Activated B cell treated with CpG ODN at 0.5 μM for 24 hours (primary cell): ENCODE measurements at regions not wholly inside any gene's neighbourhood (a gene's known extent, or its start where the extent isn't known, plus 50 kb on each side); places are given as distances from the start of the nearest gene placed in this dataset.

Source experiments
- ATAC-seq: fragments of 200-7000 bp; cut with Tn5 transposase; one replicate; pipeline ENCODE4 v1.10.0; 2021; ENCODE audit warnings: low read depth, mild to moderate bottlenecking, moderate library complexity
- CTCF ChIA-PET: fragments of 350-600 bp; sonication (Branson Sonifier 250); formaldehyde crosslinking; loops from one replicate; lab custom pipeline; 2021; ENCODE audit warnings: antibody characterized with exemption; lab: Charles Lee
- POLR2A ChIA-PET: fragments of 350-600 bp; sonication (Branson Sonifier 250); formaldehyde crosslinking; loops from one replicate; lab custom pipeline; 2021; ENCODE audit warnings: antibody characterized with exemption; lab: Charles Lee
- DNase-seq: peaks from one replicate; pipeline ENCODE4 v3.0.0; 2022
- H3K27ac Mint-ChIP-seq: one replicate; pipeline ENCODE4 v1.8.0; 2020; ENCODE audit warnings: mixed read lengths
- H3K27me3 Mint-ChIP-seq: one replicate; pipeline ENCODE4 v1.8.0; 2021; ENCODE audit warnings: mixed read lengths
- H3K36me3 Mint-ChIP-seq: one replicate; pipeline ENCODE4 v1.8.0; 2021; ENCODE audit warnings: low read depth, mixed read lengths
- H3K4me1 Mint-ChIP-seq: one replicate; pipeline ENCODE4 v1.8.0; 2021; ENCODE audit warnings: mixed read lengths
- H3K4me3 Mint-ChIP-seq: one replicate; pipeline ENCODE4 v1.8.0; 2020; ENCODE audit warnings: mild to moderate bottlenecking, mixed read lengths
- H3K9me3 Mint-ChIP-seq: one replicate; pipeline ENCODE4 v1.8.0; 2020; ENCODE audit warnings: mixed read lengths
- CTCF ChIP-seq: fragments of 200-600 bp; IDR thresholded peaks from one replicate; pipeline ENCODE4 v1.8.0; 2022; ENCODE audit warnings: antibody characterized with exemption, mild to moderate bottlenecking
- intact Hi-C: fragments of 100-400 bp; cut with micrococcal nuclease; formaldehyde crosslinking; loops from one replicate; pipeline ENCODE4 v1.15.1; 2024

GRCh38 chr4:148514041-148514440 is 71.8 kb upstream of the NR3C2 start:
- Mint-ChIP-seq H3K4me1 (no peaks in the 10 kb centered on the region), H3K9me3 (peaks cover 13% of the 10 kb centered on the region), H3K27me3 (no peaks in the 10 kb centered on the region), H3K36me3 (no peaks in the 10 kb centered on the region), H3K4me3 (no peak overlapping the region), H3K27ac (no peak overlapping the region)
- ATAC-seq (no peak), DNase-seq (no peak)
- intact Hi-C loops: no loop called here
- POLR2A ChIA-PET: no interaction called here
- no peak for TF ChIP-seq CTCF
- CTCF ChIA-PET: no interaction called here

- H3K4me3 Mint-ChIP-seq: no peak overlapping the region
- no peak for TF ChIP-seq CTCF
- H3K9me3 Mint-ChIP-seq: no peaks in the 10 kb centered on the region
- H3K36me3 Mint-ChIP-seq: no peaks in the 10 kb centered on the region
- H3K27ac Mint-ChIP-seq: no peak overlapping the region
- CTCF ChIA-PET: no interaction called here
- DNase-seq (no peak), ATAC-seq (no peak)
- no peaks in the 10 kb centered on the region for H3K27me3 Mint-ChIP-seq
- no peaks in the 10 kb centered on the region for H3K4me1 Mint-ChIP-seq
- intact Hi-C loops: no loop called here
- POLR2A ChIA-PET: no interaction called here
Measured at GRCh38 chr4:148510211-148510610, 68.0 kb upstream of the NR3C2 start.

GRCh38 chr4:148503681-148504080 is 61.5 kb upstream of the NR3C2 start:
- ChIA-PET CTCF (no interaction called here), POLR2A (no interaction called here)
- Mint-ChIP-seq H3K4me1 (no peaks in the 10 kb centered on the region), H3K36me3 (no peaks in the 10 kb centered on the region), H3K27me3 (no peaks in the 10 kb centered on the region), H3K4me3 (no peak overlapping the region), H3K27ac (no peak overlapping the region), H3K9me3 (no peaks in the 10 kb centered on the region)
- intact Hi-C loops: no loop called here
- TF ChIP-seq CTCF: no peak
- ATAC-seq (no peak), DNase-seq (no peak)

GRCh38 chr4:148497258-148497657 is 55.0 kb upstream of the NR3C2 start:
- ATAC-seq: no peak
- H3K27me3 Mint-ChIP-seq: no peaks in the 10 kb centered on the region
- peaks cover 3% of the 10 kb centered on the region for H3K9me3 Mint-ChIP-seq
- no peak for DNase-seq
- intact Hi-C loops: no loop called here
- ChIA-PET CTCF (no interaction called here), POLR2A (no interaction called here)
- no peak overlapping the region for H3K27ac Mint-ChIP-seq
- H3K4me3 Mint-ChIP-seq: no peak overlapping the region
- H3K4me1 Mint-ChIP-seq: no peaks in the 10 kb centered on the region
- H3K36me3 Mint-ChIP-seq: no peaks in the 10 kb centered on the region
- no peak for TF ChIP-seq CTCF

GRCh38 chr4:148495463-148495862 is 53.2 kb upstream of the NR3C2 start:
- intact Hi-C loops: no loop called here
- H3K36me3 Mint-ChIP-seq: no peaks in the 10 kb centered on the region
- peaks cover 3% of the 10 kb centered on the region for H3K9me3 Mint-ChIP-seq
- no peak for ATAC-seq
- POLR2A ChIA-PET: no interaction called here
- DNase-seq: no peak
- no peaks in the 10 kb centered on the region for H3K27me3 Mint-ChIP-seq
- no peak overlapping the region for H3K27ac Mint-ChIP-seq
- TF ChIP-seq CTCF: no peak
- H3K4me1 Mint-ChIP-seq: no peaks in the 10 kb centered on the region
- H3K4me3 Mint-ChIP-seq: no peak overlapping the region
- CTCF ChIA-PET: no interaction called here
